SK-N-MC (cell line): ENCODE measurements at regions not wholly inside any gene's neighbourhood (a gene's known extent, or its start where the extent isn't known, plus 50 kb on each side); places are given as distances from the start of the nearest gene placed in this dataset.

Experiments
- DNase-seq: peaks from one replicate; pipeline ENCODE4 v3.0.0-alpha.2; 2011; ENCODE audit warnings: low read depth, low spot score
- H3K27ac ChIP-seq: fragments of 200-600 bp; sonication (generic); 2 replicates; pipeline ENCODE4 v1.5.1; 2016; ENCODE audit warnings: mixed run types
- H3K36me3 ChIP-seq: fragments of 200-600 bp; sonication (generic); 2 replicates; pipeline ENCODE4 v1.6.1; 2017; ENCODE audit warnings: antibody characterized with exemption, low read length, mixed read lengths; ENCODE audit not compliant: insufficient read depth
- H3K4me3 ChIP-seq: fragments of 200-600 bp; sonication (generic); 2 replicates; pipeline ENCODE4 v1.5.1; 2016
- H3K9ac ChIP-seq: fragments of 200-600 bp; sonication (generic); 2 replicates; pipeline ENCODE4 v1.8.0; 2017; ENCODE audit warnings: mixed run types, mixed read lengths; ENCODE audit not compliant: insufficient read length
- H3K9me3 ChIP-seq: fragments of 200-600 bp; sonication (generic); 2 replicates; pipeline ENCODE4 v1.6.1; 2017; ENCODE audit warnings: low read depth, mild to moderate bottlenecking, antibody characterized with exemption, low read length, moderate library complexity, mixed read lengths
- EZH2 ChIP-seq: fragments of 200-600 bp; sonication (generic); IDR thresholded peaks from one replicate; pipeline ENCODE4 v1.6.1; 2017; ENCODE audit warnings: antibody characterized with exemption
- FOXP2 ChIP-seq: optimal IDR thresholded peaks from 2 replicates; pipeline ENCODE3; 2011; ENCODE audit warnings: mild to moderate bottlenecking, moderate library complexity; ENCODE audit not compliant: insufficient read depth; ENCODE audit errors: extremely low read length, control extremely low read depth
- POLR2AphosphoS5 ChIP-seq: IDR thresholded peaks from 2 replicates; pipeline ENCODE4 v1.6.1; 2012; ENCODE audit warnings: mild to moderate bottlenecking, low read depth, low read length, borderline replicate concordance

- no peak overlapping the region for H3K4me3 ChIP-seq
- H3K9ac ChIP-seq = no peak overlapping the region
- TF ChIP-seq POLR2AphosphoS5 (no peak), EZH2 (no peak), FOXP2 (no peak)
- no peaks in the 10 kb centered on the region for H3K36me3 ChIP-seq
- no peak overlapping the region for H3K27ac ChIP-seq
- no peaks in the 10 kb centered on the region; the same call in 1 of the 2 replicates for H3K9me3 ChIP-seq
- DNase-seq = no peak
Observed at GRCh38 chr1:88035578-88035977, 648.5 kb upstream of the PKN2 start.

GRCh38 chr1:88036345-88037014 is 647.6 kb upstream of the PKN2 start:
- H3K9ac ChIP-seq = no peak overlapping the region
- no peaks in the 10 kb centered on the region; the same call in 1 of the 2 replicates for H3K9me3 ChIP-seq
- no peaks in the 10 kb centered on the region for H3K36me3 ChIP-seq
- TF ChIP-seq POLR2AphosphoS5 (no peak), EZH2 (no peak), FOXP2 (no peak)
- DNase-seq = no peak
- H3K4me3 ChIP-seq = no peak overlapping the region
- no peak overlapping the region for H3K27ac ChIP-seq

GRCh38 chr1:88039240-88039639 is 644.8 kb upstream of the PKN2 start:
- H3K9me3 ChIP-seq = no peaks in the 10 kb centered on the region
- no peak for TF ChIP-seq POLR2AphosphoS5
- no peak for TF ChIP-seq FOXP2
- no peak for TF ChIP-seq EZH2

GRCh38 chr1:88043834-88044233 is 640.2 kb upstream of the PKN2 start:
- H3K36me3 ChIP-seq = no peaks in the 10 kb centered on the region
- no peak overlapping the region for H3K4me3 ChIP-seq
- no peak for DNase-seq
- H3K9ac ChIP-seq = no peak overlapping the region
- no peak for TF ChIP-seq POLR2AphosphoS5
- no peak for TF ChIP-seq FOXP2
- TF ChIP-seq EZH2 = no peak
- no peaks in the 10 kb centered on the region for H3K9me3 ChIP-seq
- H3K27ac ChIP-seq = no peak overlapping the region

More at GRCh38 chr1:88039240-88039639, 644.8 kb upstream of the PKN2 start:
- H3K4me3 ChIP-seq = no peak overlapping the region
- H3K9ac ChIP-seq = no peak overlapping the region
- H3K27ac ChIP-seq = no peak overlapping the region
- no peak for DNase-seq
- no peaks in the 10 kb centered on the region for H3K36me3 ChIP-seq

GRCh38 chr1:88052167-88052566 is 631.9 kb upstream of the PKN2 start:
- no peak overlapping the region for H3K27ac ChIP-seq
- no peak for DNase-seq
- TF ChIP-seq POLR2AphosphoS5 (no peak), EZH2 (no peak), FOXP2 (no peak)

DNA sequence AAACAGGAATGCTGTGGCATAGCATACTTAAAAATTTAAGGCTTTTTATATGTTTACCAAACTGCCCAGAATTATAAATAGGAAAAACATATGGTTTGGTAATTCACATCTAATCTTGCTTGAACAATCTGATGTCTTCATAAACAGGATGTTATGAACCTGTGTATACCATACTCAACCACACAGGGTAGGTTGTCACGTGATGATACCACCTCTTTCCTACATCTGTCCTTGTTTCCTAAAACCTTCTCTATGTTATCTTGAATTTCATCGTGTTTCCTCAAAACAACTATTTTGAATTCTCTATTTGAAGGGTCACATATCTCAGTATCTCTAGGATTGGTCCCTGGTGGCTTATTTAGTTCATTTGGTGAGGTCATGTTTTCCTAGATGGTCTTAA is 631.0 kb upstream of the PKN2 start:
- Histone ChIP-seq H3K27ac (no peak overlapping the region), H3K36me3 (no peaks in the 10 kb centered on the region), H3K9me3 (no peaks in the 10 kb centered on the region), H3K4me3 (no peak overlapping the region), H3K9ac (no peak overlapping the region)
- DNase-seq = no peak
- no peak for TF ChIP-seq EZH2
- TF ChIP-seq POLR2AphosphoS5 = no peak
- no peak for TF ChIP-seq FOXP2

More at GRCh38 chr1:88052167-88052566, 631.9 kb upstream of the PKN2 start:
- no peak overlapping the region for H3K9ac ChIP-seq
- no peaks in the 10 kb centered on the region for H3K9me3 ChIP-seq
- no peaks in the 10 kb centered on the region for H3K36me3 ChIP-seq
- H3K4me3 ChIP-seq = no peak overlapping the region

GRCh38 chr1:88056881-88057280 is 627.2 kb upstream of the PKN2 start:
- DNase-seq = peak; percentile 22
- H3K4me3 ChIP-seq = no peak overlapping the region
- no peak overlapping the region for H3K27ac ChIP-seq
- no peak for TF ChIP-seq EZH2
- TF ChIP-seq FOXP2 = no peak
- no peak for TF ChIP-seq POLR2AphosphoS5
- H3K9ac ChIP-seq = no peak overlapping the region
- no peaks in the 10 kb centered on the region for H3K9me3 ChIP-seq
- H3K36me3 ChIP-seq = no peaks in the 10 kb centered on the region

DNA sequence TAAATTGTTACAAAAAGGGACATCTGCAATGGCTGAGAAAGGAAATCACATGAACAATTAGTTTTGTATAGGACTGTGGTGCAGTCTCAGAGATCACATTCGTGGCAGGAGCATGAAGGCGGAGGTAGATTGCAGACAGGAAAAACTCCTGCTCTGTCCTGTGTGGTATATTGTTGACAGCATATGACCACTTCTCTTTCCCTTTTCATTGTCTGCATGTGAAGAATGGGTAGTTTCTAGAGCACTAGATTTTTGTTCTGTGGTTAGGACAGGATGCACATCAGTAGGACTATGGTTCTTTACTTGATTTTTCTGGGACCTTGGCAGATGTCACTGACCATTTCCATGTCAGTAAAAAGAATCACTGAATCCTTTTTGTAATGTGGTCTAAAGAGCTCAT is 625.9 kb upstream of the PKN2 start:
- H3K36me3 ChIP-seq = no peaks in the 10 kb centered on the region
- no peak overlapping the region for H3K9ac ChIP-seq
- no peak overlapping the region for H3K27ac ChIP-seq
- no peak overlapping the region for H3K4me3 ChIP-seq
- H3K9me3 ChIP-seq = no peaks in the 10 kb centered on the region
- DNase-seq = no peak
- TF ChIP-seq FOXP2 (no peak), EZH2 (no peak), POLR2AphosphoS5 (no peak)
